Neural crest cell (in vitro differentiated cells): ENCODE measurements at regions not wholly inside any gene's neighbourhood (a gene's known extent, or its start where the extent isn't known, plus 50 kb on each side); places are given as distances from the start of the nearest gene placed in this dataset.

Source experiments
- DNase-seq: peaks from one replicate; pipeline ENCODE4 v3.0.0; 2021; ENCODE audit warnings: low read depth, mixed read lengths, low spot score
- H3K27ac Mint-ChIP-seq: one replicate; pipeline ENCODE4 v1.8.0; 2021; ENCODE audit warnings: mild to moderate bottlenecking, mixed read lengths; ENCODE audit not compliant: unreplicated experiment
- H3K27me3 Mint-ChIP-seq: 2 replicates; pipeline ENCODE4 v1.8.0; 2021; ENCODE audit warnings: low read depth, mild to moderate bottlenecking, mixed read lengths
- H3K36me3 Mint-ChIP-seq: 2 replicates; pipeline ENCODE4 v1.8.0; 2021; ENCODE audit warnings: low read depth, mild to moderate bottlenecking, mixed read lengths
- H3K4me1 Mint-ChIP-seq: 2 replicates; pipeline ENCODE4 v1.8.0; 2021; ENCODE audit warnings: mixed read lengths
- H3K4me3 Mint-ChIP-seq: one replicate; pipeline ENCODE4 v1.8.0; 2021; ENCODE audit warnings: mild to moderate bottlenecking, mixed read lengths
- H3K9me3 Mint-ChIP-seq: 2 replicates; pipeline ENCODE4 v1.8.0; 2021; ENCODE audit warnings: mixed read lengths
- TF ChIP-seq, protein P1 (sequence below): fragments of 200-600 bp; sonication (generic); conservative IDR thresholded peaks from 2 replicates; pipeline ENCODE4 v1.5.0; 2021; ENCODE audit warnings: antibody characterized with exemption, mild to moderate bottlenecking

DNA sequence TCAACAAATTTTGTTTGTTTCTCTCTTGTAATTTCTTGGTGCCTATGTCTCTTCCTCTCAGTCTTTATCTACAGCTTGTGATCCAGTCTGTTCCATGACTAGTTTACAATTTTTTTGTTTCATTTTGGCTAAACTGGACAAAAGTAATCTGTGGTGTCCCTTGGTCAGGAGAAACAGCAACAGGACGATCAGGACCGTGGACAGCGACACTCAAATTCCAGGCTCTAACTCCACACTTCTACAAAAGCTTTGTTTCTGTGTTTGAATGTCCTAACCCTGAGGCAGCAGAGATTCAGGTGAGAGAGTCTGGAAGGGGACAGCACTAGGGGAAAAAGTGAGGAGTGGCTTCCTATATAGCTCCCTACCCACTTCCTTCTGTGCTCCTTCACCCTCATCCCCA, 593.3 kb upstream of the FANCL start:
- Mint-ChIP-seq H3K36me3 (no peaks in the 10 kb centered on the region), H3K4me3 (no peak overlapping the region), H3K9me3 (peaks cover 1% of the 10 kb centered on the region), H3K4me1 (no peaks in the 10 kb centered on the region), H3K27ac (no peak overlapping the region), H3K27me3 (peaks cover 3% of the 10 kb centered on the region)
- DNase-seq, result peak; percentile 48
- TF ChIP-seq, protein P1, sequence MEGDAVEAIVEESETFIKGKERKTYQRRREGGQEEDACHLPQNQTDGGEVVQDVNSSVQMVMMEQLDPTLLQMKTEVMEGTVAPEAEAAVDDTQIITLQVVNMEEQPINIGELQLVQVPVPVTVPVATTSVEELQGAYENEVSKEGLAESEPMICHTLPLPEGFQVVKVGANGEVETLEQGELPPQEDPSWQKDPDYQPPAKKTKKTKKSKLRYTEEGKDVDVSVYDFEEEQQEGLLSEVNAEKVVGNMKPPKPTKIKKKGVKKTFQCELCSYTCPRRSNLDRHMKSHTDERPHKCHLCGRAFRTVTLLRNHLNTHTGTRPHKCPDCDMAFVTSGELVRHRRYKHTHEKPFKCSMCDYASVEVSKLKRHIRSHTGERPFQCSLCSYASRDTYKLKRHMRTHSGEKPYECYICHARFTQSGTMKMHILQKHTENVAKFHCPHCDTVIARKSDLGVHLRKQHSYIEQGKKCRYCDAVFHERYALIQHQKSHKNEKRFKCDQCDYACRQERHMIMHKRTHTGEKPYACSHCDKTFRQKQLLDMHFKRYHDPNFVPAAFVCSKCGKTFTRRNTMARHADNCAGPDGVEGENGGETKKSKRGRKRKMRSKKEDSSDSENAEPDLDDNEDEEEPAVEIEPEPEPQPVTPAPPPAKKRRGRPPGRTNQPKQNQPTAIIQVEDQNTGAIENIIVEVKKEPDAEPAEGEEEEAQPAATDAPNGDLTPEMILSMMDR, result no peak

DNA sequence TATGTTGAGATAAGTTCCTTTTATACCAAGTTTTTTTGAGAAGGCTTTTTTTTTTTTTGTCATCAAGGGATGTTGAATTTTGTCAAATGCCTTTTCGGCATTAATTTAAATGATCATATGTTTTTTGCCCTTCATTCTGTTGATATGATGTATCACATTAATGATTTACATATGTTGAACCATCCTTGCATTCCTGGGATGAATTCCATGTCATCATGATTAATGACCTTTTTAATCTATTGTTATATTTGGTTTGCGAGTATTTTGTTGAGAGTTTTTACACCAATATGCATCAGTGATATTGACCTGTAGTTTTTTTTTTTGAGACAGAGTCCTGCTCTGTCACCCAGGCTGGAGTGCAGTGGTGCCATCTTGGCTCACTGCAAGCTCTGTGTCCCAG, 585.7 kb upstream of the FANCL start:
- TF ChIP-seq, protein P1, result no peak
- H3K4me1 Mint-ChIP-seq, result no peaks in the 10 kb centered on the region
- no peak overlapping the region for H3K4me3 Mint-ChIP-seq
- no peak for DNase-seq
- peaks cover 17% of the 10 kb centered on the region for H3K9me3 Mint-ChIP-seq
- H3K27me3 Mint-ChIP-seq, result no peaks in the 10 kb centered on the region
- H3K27ac Mint-ChIP-seq, result no peak overlapping the region
- peaks cover 6% of the 10 kb centered on the region for H3K36me3 Mint-ChIP-seq

DNA sequence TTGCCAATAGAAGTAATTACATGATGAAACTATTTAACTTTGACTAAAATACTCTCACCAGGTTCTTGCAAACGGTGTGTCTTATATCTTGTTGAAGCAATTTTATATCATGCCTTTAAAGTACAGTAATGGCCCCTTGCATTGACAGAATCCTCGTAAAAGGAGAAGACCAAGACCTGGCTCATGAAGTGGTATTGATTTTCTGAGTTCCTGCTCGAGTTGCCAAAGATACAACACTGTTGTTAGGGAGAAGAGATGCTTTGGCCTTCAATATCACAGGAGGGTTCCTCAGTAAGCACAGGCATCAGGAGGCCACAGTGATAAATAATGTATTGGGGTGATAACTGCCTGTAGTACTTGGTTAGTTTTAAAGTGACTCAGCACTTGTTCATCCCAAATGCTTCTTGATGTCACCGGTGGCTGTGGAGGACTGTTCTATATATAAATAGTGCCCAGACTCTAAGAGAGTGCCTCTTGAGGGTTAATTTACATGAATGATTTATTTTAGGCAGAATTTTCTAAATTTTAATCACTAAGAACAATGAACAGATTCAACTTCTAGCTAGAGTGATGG, 571.7 kb upstream of the FANCL start:
- no peaks in the 10 kb centered on the region for H3K9me3 Mint-ChIP-seq
- no peak overlapping the region for H3K27ac Mint-ChIP-seq
- DNase-seq, result no peak
- no peaks in the 10 kb centered on the region for H3K36me3 Mint-ChIP-seq
- TF ChIP-seq, protein P1, result no peak
- no peaks in the 10 kb centered on the region for H3K27me3 Mint-ChIP-seq
- no peak overlapping the region for H3K4me3 Mint-ChIP-seq
- H3K4me1 Mint-ChIP-seq, result peaks cover 13% of the 10 kb centered on the region

DNA sequence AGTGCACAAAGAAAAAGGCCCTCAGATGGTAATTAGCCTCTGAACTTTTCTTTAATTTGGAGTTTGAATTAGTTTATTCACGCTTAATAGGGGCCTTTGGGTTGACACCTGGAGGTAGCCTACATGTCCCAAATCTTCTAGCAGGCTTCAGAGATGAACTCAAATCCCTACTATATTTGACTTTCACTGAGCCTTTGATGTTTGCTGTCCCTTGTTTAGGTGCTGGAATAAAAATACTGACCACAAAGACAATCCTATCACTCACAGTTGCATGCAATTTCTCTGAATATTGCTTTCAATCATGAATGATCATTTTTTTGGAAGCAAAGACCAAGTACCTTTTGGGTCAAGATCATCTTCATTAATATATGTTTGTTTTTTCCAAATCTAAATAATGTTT, 564.0 kb upstream of the FANCL start:
- Mint-ChIP-seq H3K27me3 (no peaks in the 10 kb centered on the region), H3K36me3 (no peaks in the 10 kb centered on the region), H3K27ac (no peak overlapping the region), H3K9me3 (no peaks in the 10 kb centered on the region), H3K4me3 (no peak overlapping the region), H3K4me1 (no peaks in the 10 kb centered on the region)
- no peak for DNase-seq
- TF ChIP-seq, protein P1, result no peak

DNA sequence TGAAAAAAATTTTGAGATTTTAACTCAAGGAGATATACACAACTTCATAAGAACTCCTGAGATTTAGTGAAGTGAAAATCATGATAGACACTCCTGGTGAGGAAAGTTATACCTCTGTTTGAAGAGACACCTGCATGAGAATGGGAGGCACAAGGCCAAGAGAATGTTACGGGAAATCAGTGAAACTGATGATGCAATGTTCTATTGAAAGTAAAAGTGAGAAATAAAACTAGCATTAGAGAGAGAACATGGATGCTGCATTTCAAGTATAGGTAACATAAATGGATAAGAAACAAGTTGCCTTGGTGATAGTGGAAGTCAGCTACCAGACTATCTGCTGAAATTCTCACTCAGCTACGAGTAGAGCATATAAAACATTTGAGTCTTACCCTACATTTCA, 562.1 kb upstream of the FANCL start:
- Mint-ChIP-seq H3K9me3 (no peaks in the 10 kb centered on the region), H3K27ac (no peak overlapping the region), H3K4me3 (no peak overlapping the region), H3K27me3 (no peaks in the 10 kb centered on the region), H3K36me3 (no peaks in the 10 kb centered on the region), H3K4me1 (no peaks in the 10 kb centered on the region)
- TF ChIP-seq, protein P1, result no peak
- no peak for DNase-seq

DNA sequence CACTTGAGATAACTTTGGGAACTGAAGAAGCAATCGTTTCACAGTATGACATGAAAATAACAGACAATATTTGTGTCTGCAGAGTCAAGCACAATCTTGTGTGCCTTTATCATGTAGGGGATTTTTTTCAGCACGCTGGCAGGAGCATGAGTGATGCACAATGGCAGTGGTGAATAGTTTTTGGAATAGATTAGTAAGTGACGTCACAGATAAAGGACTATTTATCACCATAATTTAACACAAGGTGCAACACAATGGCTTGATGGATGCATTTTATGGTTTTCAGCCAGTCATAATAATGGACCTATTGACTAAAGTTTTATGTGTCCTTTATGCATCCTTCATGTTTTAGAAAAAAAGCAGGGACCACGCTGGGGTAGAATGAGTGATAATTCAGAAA, 559.8 kb upstream of the FANCL start:
- Mint-ChIP-seq H3K4me1 (no peaks in the 10 kb centered on the region), H3K9me3 (no peaks in the 10 kb centered on the region), H3K27ac (no peak overlapping the region), H3K36me3 (no peaks in the 10 kb centered on the region), H3K4me3 (no peak overlapping the region), H3K27me3 (no peaks in the 10 kb centered on the region)
- no peak for DNase-seq
- TF ChIP-seq, protein P1, result no peak
